K562 (cell line): ENCODE measurements at regions not wholly inside any gene's neighbourhood (a gene's known extent, or its start where the extent isn't known, plus 50 kb on each side); places are given as distances from the start of the nearest gene placed in this dataset.

Experiments used
- BCLAF1 ChIP-seq, 2 experiments: fragments of 450-650 bp in 1 of 2; IDR thresholded peaks; 2 replicates each; pipeline ENCODE4 v1.6.1; 2011 to 2017; ENCODE audit warnings: low read depth in 2 of 2, antibody characterized with exemption in 1 of 2, borderline replicate concordance in 1 of 2, low read length in 1 of 2, mild to moderate bottlenecking in 1 of 2, mixed read lengths in 1 of 2; ENCODE audit not compliant: control insufficient read depth in 1 of 2
- FOSL1 ChIP-seq: fragments of 200-800 bp; sonication (Bioruptor generic); conservative IDR thresholded peaks from 2 replicates; pipeline ENCODE4 v1.6.1; 2016; ENCODE audit warnings: missing genetic modification characterization, missing compliant biosample characterization
- FOXK1 ChIP-seq: sonication (generic); formaldehyde crosslinking; IDR thresholded peaks from 2 replicates; pipeline ENCODE4 v1.8.0; 2022; ENCODE audit warnings: missing genetic modification reagents, mild to moderate bottlenecking, borderline replicate concordance
- GMEB1 ChIP-seq: fragments of 250-450 bp; sonication (Bioruptor Pico); IDR thresholded peaks from 2 replicates; pipeline ENCODE4 v1.4.0; 2020; ENCODE audit warnings: mild to moderate bottlenecking
- GTF2B ChIP-seq: IDR thresholded peaks from 2 replicates; pipeline ENCODE4 v1.6.1; 2011; ENCODE audit not compliant: insufficient read length; ENCODE audit errors: extremely low read depth
- HDAC3 ChIP-seq: fragments of 450-650 bp; IDR thresholded peaks from 2 replicates; pipeline ENCODE4 v1.6.1; 2018; ENCODE audit warnings: borderline replicate concordance, mild to moderate bottlenecking, moderate library complexity; ENCODE audit not compliant: partially characterized antibody
- IFI16 ChIP-seq: fragments of 250-450 bp; sonication (Bioruptor Pico); IDR thresholded peaks from 2 replicates; pipeline ENCODE4 v2.1.2; 2022; ENCODE audit warnings: mild to moderate bottlenecking, inconsistent platforms
- IRF2 ChIP-seq: sonication (generic); formaldehyde crosslinking; IDR thresholded peaks from 2 replicates; pipeline ENCODE4 v1.8.1; 2022; ENCODE audit warnings: mild to moderate bottlenecking, missing genetic modification reagents
- KLF16 ChIP-seq: IDR thresholded peaks from 2 replicates; pipeline ENCODE4 v1.6.1; 2016; ENCODE audit warnings: antibody characterized with exemption
- PHB ChIP-seq: fragments of 250-450 bp; sonication (Bioruptor Pico); IDR thresholded peaks from 2 replicates; pipeline ENCODE4 v1.5.0; 2021
- SMAD2 ChIP-seq: fragments of 150-350 bp; IDR thresholded peaks from 2 replicates; pipeline ENCODE4 v1.6.1; 2014; ENCODE audit warnings: low read depth, mild to moderate bottlenecking, low read length
- SNIP1 ChIP-seq: fragments of 450-650 bp; IDR thresholded peaks from 2 replicates; pipeline ENCODE4 v1.7.1; 2017; ENCODE audit warnings: low read depth, mild to moderate bottlenecking
- THAP12 ChIP-seq: fragments of 250-450 bp; sonication (Bioruptor Pico); IDR thresholded peaks from 2 replicates; pipeline ENCODE4 v1.9.0; 2021; ENCODE audit warnings: mild to moderate bottlenecking, inconsistent platforms
- ZEB2 ChIP-seq: fragments of 450-650 bp; IDR thresholded peaks from 2 replicates; pipeline ENCODE4 v1.6.1; 2016
- ZKSCAN1 ChIP-seq: fragments of 150-350 bp; IDR thresholded peaks from 2 replicates; pipeline ENCODE4 v1.6.1; 2016; ENCODE audit warnings: low read depth, low read length
- ZNF121 ChIP-seq: sonication (generic); formaldehyde crosslinking; conservative IDR thresholded peaks from 2 replicates; pipeline ENCODE4 v1.8.0; 2022; ENCODE audit warnings: missing genetic modification reagents
- ZNF124 ChIP-seq: sonication (generic); formaldehyde crosslinking; IDR thresholded peaks from 2 replicates; pipeline ENCODE4 v1.8.1; 2022; ENCODE audit warnings: missing genetic modification reagents
- ZNF140 ChIP-seq: fragments of 250-450 bp; sonication (Bioruptor Pico); IDR thresholded peaks from 2 replicates; pipeline ENCODE4 v1.8.0; 2021; ENCODE audit warnings: moderate library complexity, mild to moderate bottlenecking, inconsistent platforms
- ZNF436 ChIP-seq: fragments of 250-450, 450-650 bp; sonication (Bioruptor Pico); formaldehyde crosslinking; IDR thresholded peaks from 2 replicates; pipeline ENCODE4 v1.7.0; 2020; ENCODE audit warnings: mild to moderate bottlenecking

- TF ChIP-seq BCLAF1 (IDR thresholded peaks at IDR 0.05; ENCODE audit: borderline replicate concordance in 1 of 2, control insufficient read depth in 1 of 2, low read depth in 2 of 2, low read length in 1 of 2) (no peak), SMAD2 (no peak), GTF2B (no peak), ZNF436 (CRISPR knock-in tag) (no peak), IFI16 (CRISPR knock-in tag) (no peak), FOXK1 (no peak), ZNF140 (CRISPR knock-in tag) (no peak), PHB (CRISPR knock-in tag) (no peak), ZNF121 (CRISPR knock-in tag) (no peak), ZEB2 (0 out of 2 replicates have a peak, but pooled peaks have one; percentile 22), GMEB1 (CRISPR knock-in tag) (no peak), THAP12 (CRISPR knock-in tag) (no peak), IRF2 (CRISPR knock-in tag) (no peak), ZNF124 (CRISPR knock-in tag) (no peak), FOSL1 (tag) (peak; percentile 96), ZKSCAN1 (no peak), SNIP1 (no peak), KLF16 (peak; percentile 81), HDAC3 (no peak)
Observed at GRCh38 chr20:19947611-19948264, 69.4 kb upstream of the NAA20 start (continued).
